GM12878 (cell line): ENCODE measurements at regions not wholly inside any gene's neighbourhood (a gene's known extent, or its start where the extent isn't known, plus 50 kb on each side); places are given as distances from the start of the nearest gene placed in this dataset.
"Not testable (repeated sequence)": the region's sequence is repeated elsewhere in the genome, so short reads cannot be mapped to it uniquely, and the experiment has no call there.

Experiments used
- ATAC-seq: fragments of 200-7000 bp; cut with Tn5 transposase; 3 replicates; pipeline ENCODE4 v1.9.1; 2020; ENCODE audit warnings: mild to moderate bottlenecking, moderate library complexity
- BruUV-seq: library from RNA; stranded (reverse); fragments of 400-500 nt; replicated peaks from 2 replicates; lab custom pipeline; 2021; lab: Mats Ljungman, UMichigan
- CTCF ChIA-PET: fragments of 300-600 bp; sonication (Branson Sonifier 250); formaldehyde crosslinking; extraction: SDS; loops from one replicate; lab custom pipeline; 2021; ENCODE audit warnings: inconsistent platforms; lab: Yijun Ruan, JAX
- POLR2A ChIA-PET: fragments of 350-600 bp; formaldehyde crosslinking; extraction: SDS; loops from one replicate; lab custom pipeline; 2021; ENCODE audit warnings: inconsistent platforms; lab: Charles Lee
- RAD21 ChIA-PET: fragments of 300-600 bp; sonication (Branson Sonifier 250); formaldehyde crosslinking; loops from one replicate; lab custom pipeline; 2023; ENCODE audit warnings: antibody characterized with exemption; ENCODE audit not compliant: unreplicated experiment; lab: Charles Lee
- SMC1A ChIA-PET: fragments of 300-600 bp; sonication (Branson Sonifier 250); formaldehyde crosslinking; loops from one replicate; lab custom pipeline; 2023; ENCODE audit not compliant: unreplicated experiment, uncharacterized antibody; lab: Charles Lee
- DNase-seq: peaks from one replicate; pipeline ENCODE4 v3.0.0-alpha.2; 2011; ENCODE audit warnings: low read depth, low spot score
- FAIRE-seq: peaks from 3 replicates; lab custom pipeline; 2011; peaks lifted over from hg19 to GRCh38; lab: Jason Lieb, UNC
- H2AFZ ChIP-seq: 2 replicates; pipeline ENCODE4 v1.6.0; 2011; ENCODE audit warnings: low read depth, low read length, control low read depth; ENCODE audit not compliant: control insufficient read depth
- H3K27ac ChIP-seq: 2 replicates; pipeline ENCODE4 v1.5.1; 2011; ENCODE audit warnings: control low read depth; ENCODE audit not compliant: control insufficient read depth, insufficient read depth
- H3K27me3 ChIP-seq, 2 experiments: replicated peaks in 1 of 2; 2 replicates each; pipeline versions ENCODE4 v1.6.0 to v1.6.1; 2011; ENCODE audit warnings: low read length in 1 of 2; ENCODE audit not compliant: control insufficient read depth in 2 of 2, insufficient read depth in 2 of 2
- H3K36me3 ChIP-seq, 2 experiments: 2 replicates each; pipeline ENCODE4 v1.5.1; 2011; ENCODE audit warnings: low read length in 1 of 2; ENCODE audit not compliant: control insufficient read depth in 2 of 2, insufficient read depth in 2 of 2
- H3K4me1 ChIP-seq: 2 replicates; pipeline ENCODE4 v1.6.1; 2011; ENCODE audit warnings: mild to moderate bottlenecking, low read length, moderate library complexity, mixed read lengths; ENCODE audit not compliant: control insufficient read depth, insufficient read depth
- H3K4me2 ChIP-seq: 2 replicates; pipeline ENCODE4 v1.6.0; 2011; ENCODE audit warnings: control low read depth; ENCODE audit not compliant: control insufficient read depth, insufficient read depth
- H3K4me3 ChIP-seq: fragments of 200-600 bp; sonication (generic); 2 replicates; pipeline ENCODE4 v1.5.1; 2016
- H3K79me2 ChIP-seq: 2 replicates; pipeline ENCODE4 v1.6.0; 2011; ENCODE audit warnings: low read length; ENCODE audit not compliant: control insufficient read depth, insufficient read depth
- H3K9ac ChIP-seq: 2 replicates; pipeline ENCODE4 v1.8.0; 2011; ENCODE audit warnings: low read length, control low read depth, mixed read lengths; ENCODE audit not compliant: control insufficient read depth, insufficient read depth
- H3K9me3 ChIP-seq: replicated peaks from 3 replicates; pipeline ENCODE4 v1.5.1; 2011; ENCODE audit warnings: mild to moderate bottlenecking, low read length; ENCODE audit not compliant: control insufficient read depth, insufficient read depth
- H4K20me1 ChIP-seq: 2 replicates; pipeline ENCODE4 v1.6.0; 2011; ENCODE audit not compliant: control insufficient read depth, insufficient read depth
- WGBS: methylation state at CpG from one replicate; pipeline ENCODE4 v1.1.6; 2016; ENCODE audit warnings: low lambda C conversion rate; ENCODE audit not compliant: insufficient replicate concordance, insufficient coverage; ENCODE audit errors: missing lambda C conversion rate; 5-methylcytosine and 5-hydroxymethylcytosine counted together
- in situ Hi-C: fragments of 300-500 bp; cut with MboI; formaldehyde crosslinking; loops from 9 replicates; pipeline ENCODE4 v1.14.3; 2018; ENCODE audit warnings: mixed read lengths
- intact Hi-C: fragments of 100-400 bp; cut with micrococcal nuclease; formaldehyde crosslinking; loops from one replicate; pipeline ENCODE4 v1.14.2; 2022; ENCODE audit not compliant: unreplicated experiment

DNA sequence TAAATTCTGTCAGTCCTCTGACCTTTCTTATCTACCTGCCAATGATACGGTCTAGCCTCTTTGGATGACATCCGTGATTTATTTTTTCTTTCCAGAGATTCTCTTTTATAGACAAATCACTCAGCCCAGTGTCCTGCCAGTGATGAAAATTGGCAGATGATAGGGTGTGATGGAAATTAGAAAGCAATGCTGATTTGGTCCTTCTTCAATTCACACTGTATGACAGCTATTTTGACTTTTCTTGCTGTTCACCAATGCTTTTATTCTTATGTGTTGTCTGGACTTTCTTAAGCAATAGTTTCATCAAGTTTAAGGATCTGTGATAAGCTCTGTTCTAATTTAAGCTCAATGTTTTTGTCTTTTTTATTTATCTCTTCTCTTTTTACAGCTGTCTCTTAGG is 63.6 kb upstream of the TPTE start:
- H3K4me2 ChIP-seq, H3K9me3 ChIP-seq, ATAC-seq, H3K36me3 ChIP-seq, H3K27ac ChIP-seq, H3K9ac ChIP-seq, BruUV-seq, H3K4me1 ChIP-seq, H4K20me1 ChIP-seq, H3K27me3 ChIP-seq, H2AFZ ChIP-seq, H3K79me2 ChIP-seq, H3K4me3 ChIP-seq, SMC1A ChIA-PET, POLR2A ChIA-PET, intact Hi-C loops, RAD21 ChIA-PET, CTCF ChIA-PET, DNase-seq, FAIRE-seq, in situ Hi-C loops: not testable (repeated sequence)
- 7% methylated on average over 2 of the region's 2 CpGs for WGBS

DNA sequence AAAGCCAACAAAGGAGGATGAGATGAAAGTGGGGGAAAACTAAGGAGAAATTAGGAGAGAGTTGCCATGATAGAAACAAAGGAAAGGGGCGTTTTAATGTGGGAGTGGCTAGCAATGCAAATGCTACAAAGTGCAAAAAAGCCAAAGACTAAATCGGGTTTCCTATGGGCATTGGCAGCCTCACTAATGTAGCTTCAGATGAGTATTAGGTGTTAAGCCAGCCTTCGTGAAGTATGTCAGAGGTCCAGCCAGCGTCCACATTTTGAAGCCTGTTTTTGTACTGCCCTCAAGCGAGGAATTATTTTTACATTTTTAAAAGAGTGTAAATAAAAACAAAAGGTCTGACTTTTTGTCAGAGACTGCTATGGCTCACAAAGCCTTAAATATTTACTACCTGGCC is 60.4 kb upstream of the TPTE start:
- RAD21 ChIA-PET, FAIRE-seq, H3K79me2 ChIP-seq, DNase-seq, H3K4me1 ChIP-seq, CTCF ChIA-PET, SMC1A ChIA-PET, H3K27ac ChIP-seq, H3K9ac ChIP-seq, ATAC-seq, POLR2A ChIA-PET, H4K20me1 ChIP-seq, intact Hi-C loops, in situ Hi-C loops, H3K9me3 ChIP-seq, BruUV-seq, H3K36me3 ChIP-seq, H3K4me2 ChIP-seq, H2AFZ ChIP-seq, H3K4me3 ChIP-seq, H3K27me3 ChIP-seq: not testable (repeated sequence)
- 7% methylated on average over 5 of the region's 5 CpGs for WGBS

DNA sequence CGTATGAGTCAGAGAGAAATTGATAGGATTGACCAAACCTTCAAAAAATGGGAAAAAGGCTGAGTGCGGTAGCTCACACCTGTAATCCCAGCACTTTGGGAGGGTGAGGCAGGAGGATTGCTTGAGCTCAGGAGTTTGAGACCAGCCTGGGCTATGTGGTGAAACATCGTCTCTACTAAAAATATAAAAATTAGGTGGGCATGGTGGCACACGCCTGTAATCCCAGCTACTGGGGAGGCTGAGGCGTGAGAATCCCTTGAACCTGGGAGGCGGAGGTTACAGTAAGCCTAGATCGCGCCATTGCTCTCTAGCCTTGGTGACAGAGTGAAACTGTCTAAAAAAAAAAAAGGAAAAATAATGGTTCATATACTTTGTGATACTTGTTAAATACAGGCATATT is 59.9 kb upstream of the TPTE start:
- ATAC-seq, in situ Hi-C loops, H3K27me3 ChIP-seq, H3K27ac ChIP-seq, FAIRE-seq, CTCF ChIA-PET, BruUV-seq, H2AFZ ChIP-seq, H3K4me1 ChIP-seq, H3K4me2 ChIP-seq, DNase-seq, intact Hi-C loops, H3K9ac ChIP-seq, H3K9me3 ChIP-seq, SMC1A ChIA-PET, RAD21 ChIA-PET, H4K20me1 ChIP-seq, H3K79me2 ChIP-seq, H3K4me3 ChIP-seq, H3K36me3 ChIP-seq, POLR2A ChIA-PET: not testable (repeated sequence)
- 28% methylated on average over 8 of the region's 8 CpGs for WGBS
